ENCODE measurements at regions not wholly inside any gene's neighbourhood (a gene's known extent, or its start where the extent isn't known, plus 50 kb on each side); places are given as distances from the start of the nearest gene placed in this dataset.

DNA sequence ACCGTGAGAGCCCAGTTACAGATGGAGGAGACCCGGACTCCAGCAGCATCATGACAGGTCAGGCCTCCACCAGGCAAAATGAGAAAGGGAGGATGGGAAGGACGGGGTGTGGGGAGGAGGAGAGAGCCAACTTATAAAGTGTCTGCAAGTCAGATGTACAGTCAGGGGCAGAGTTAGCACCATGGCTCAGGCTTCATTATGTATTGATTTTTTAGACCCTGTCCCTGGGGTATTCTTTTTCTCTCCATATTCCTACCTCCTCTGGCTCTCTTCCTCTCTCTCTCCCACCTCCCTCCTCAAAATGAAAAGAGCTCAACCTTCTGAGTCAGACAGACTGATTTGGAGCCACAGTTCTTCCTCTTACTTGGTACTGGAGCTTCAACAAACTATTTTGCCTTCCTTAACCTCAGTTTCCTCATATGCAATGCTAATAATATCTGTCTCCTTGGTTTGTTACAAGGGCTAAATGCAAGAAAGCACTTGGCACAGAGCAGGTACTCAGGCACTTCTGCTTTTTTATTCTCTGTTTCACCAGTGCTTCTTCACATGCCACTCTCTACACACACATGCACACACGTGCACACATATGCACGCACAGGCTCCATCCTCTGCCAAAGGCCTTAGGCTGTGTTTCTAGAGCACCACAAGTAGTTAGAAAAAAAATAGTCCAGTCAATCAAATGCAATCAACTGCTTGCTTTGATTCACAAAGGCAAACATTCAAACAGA is 92.3 kb upstream of the PKDCC start (continued):
- TF ChIP-seq ZNF207 (IDR thresholded peaks at IDR 0.05; ENCODE audit: borderline replicate concordance) (no peak), PAX5 (IDR thresholded peaks at IDR 0.05; ENCODE audit: borderline replicate concordance, low read depth, low read length) (peak; percentile 59; the same call in 1 of the 2 replicates), SIX5 (IDR thresholded peaks at IDR 0.05; ENCODE audit: low read depth, low read length, severe bottlenecking) (no peak), SUZ12 (IDR thresholded peaks at IDR 0.05; ENCODE audit: unreplicated experiment) (no peak), SMAD5 (IDR thresholded peaks at IDR 0.05; ENCODE audit: low read depth) (no peak), ZNF384 (IDR thresholded peaks at IDR 0.05; ENCODE audit: borderline replicate concordance, low read depth, low read length) (no peak), RB1 (IDR thresholded peaks at IDR 0.05; ENCODE audit: borderline replicate concordance) (no peak), RUNX3 (IDR thresholded peaks at IDR 0.05; ENCODE audit: low read length) (peak; percentile 25; the same call in 1 of the 2 replicates), GATAD2B (conservative IDR thresholded peaks at IDR 0.05; ENCODE audit: low read depth) (no peak), HDGF (IDR thresholded peaks at IDR 0.05) (no peak)
- TF ChIP-seq, protein P1, sequence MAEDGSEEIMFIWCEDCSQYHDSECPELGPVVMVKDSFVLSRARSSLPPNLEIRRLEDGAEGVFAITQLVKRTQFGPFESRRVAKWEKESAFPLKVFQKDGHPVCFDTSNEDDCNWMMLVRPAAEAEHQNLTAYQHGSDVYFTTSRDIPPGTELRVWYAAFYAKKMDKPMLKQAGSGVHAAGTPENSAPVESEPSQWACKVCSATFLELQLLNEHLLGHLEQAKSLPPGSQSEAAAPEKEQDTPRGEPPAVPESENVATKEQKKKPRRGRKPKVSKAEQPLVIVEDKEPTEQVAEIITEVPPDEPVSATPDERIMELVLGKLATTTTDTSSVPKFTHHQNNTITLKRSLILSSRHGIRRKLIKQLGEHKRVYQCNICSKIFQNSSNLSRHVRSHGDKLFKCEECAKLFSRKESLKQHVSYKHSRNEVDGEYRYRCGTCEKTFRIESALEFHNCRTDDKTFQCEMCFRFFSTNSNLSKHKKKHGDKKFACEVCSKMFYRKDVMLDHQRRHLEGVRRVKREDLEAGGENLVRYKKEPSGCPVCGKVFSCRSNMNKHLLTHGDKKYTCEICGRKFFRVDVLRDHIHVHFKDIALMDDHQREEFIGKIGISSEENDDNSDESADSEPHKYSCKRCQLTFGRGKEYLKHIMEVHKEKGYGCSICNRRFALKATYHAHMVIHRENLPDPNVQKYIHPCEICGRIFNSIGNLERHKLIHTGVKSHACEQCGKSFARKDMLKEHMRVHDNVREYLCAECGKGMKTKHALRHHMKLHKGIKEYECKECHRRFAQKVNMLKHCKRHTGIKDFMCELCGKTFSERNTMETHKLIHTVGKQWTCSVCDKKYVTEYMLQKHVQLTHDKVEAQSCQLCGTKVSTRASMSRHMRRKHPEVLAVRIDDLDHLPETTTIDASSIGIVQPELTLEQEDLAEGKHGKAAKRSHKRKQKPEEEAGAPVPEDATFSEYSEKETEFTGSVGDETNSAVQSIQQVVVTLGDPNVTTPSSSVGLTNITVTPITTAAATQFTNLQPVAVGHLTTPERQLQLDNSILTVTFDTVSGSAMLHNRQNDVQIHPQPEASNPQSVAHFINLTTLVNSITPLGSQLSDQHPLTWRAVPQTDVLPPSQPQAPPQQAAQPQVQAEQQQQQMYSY (CRISPR knock-in tag; IDR thresholded peaks at IDR 0.05) = no peak
- TF ChIP-seq, protein P2, sequence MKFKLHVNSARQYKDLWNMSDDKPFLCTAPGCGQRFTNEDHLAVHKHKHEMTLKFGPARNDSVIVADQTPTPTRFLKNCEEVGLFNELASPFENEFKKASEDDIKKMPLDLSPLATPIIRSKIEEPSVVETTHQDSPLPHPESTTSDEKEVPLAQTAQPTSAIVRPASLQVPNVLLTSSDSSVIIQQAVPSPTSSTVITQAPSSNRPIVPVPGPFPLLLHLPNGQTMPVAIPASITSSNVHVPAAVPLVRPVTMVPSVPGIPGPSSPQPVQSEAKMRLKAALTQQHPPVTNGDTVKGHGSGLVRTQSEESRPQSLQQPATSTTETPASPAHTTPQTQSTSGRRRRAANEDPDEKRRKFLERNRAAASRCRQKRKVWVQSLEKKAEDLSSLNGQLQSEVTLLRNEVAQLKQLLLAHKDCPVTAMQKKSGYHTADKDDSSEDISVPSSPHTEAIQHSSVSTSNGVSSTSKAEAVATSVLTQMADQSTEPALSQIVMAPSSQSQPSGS (IDR thresholded peaks at IDR 0.05; ENCODE audit: low read length) = peak; percentile 35; the same call in 1 of the 2 replicates
- TF ChIP-seq, protein P3, sequence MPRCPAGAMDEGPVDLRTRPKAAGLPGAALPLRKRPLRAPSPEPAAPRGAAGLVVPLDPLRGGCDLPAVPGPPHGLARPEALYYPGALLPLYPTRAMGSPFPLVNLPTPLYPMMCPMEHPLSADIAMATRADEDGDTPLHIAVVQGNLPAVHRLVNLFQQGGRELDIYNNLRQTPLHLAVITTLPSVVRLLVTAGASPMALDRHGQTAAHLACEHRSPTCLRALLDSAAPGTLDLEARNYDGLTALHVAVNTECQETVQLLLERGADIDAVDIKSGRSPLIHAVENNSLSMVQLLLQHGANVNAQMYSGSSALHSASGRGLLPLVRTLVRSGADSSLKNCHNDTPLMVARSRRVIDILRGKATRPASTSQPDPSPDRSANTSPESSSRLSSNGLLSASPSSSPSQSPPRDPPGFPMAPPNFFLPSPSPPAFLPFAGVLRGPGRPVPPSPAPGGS (IDR thresholded peaks at IDR 0.05; ENCODE audit: borderline replicate concordance, insufficient read depth, low read depth, low read length, poor library complexity, severe bottlenecking) = no peak

Measured in GM12878 (cell line).